ENCODE measurements at regions not wholly inside any gene's neighbourhood (a gene's known extent, or its start where the extent isn't known, plus 50 kb on each side); places are given as distances from the start of the nearest gene placed in this dataset.

DNA sequence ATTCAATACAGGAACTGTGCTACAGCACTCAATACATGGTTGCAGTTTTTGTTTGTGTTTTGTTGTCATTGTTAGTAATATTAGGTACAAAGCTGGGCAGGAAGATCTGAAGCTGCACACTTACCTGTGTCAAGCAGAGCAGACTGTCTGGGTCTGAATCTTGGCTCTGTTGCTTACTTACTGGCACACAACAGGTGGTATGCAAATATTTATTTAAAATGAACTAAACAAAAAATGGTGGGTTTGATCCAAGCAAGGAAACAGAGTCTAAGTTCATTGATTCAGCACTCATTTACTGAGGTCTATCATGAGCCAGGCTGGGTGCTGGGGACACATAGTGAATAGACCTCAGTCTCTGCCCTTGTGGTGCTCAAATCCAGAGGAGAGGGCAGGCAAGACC lies 230.4 kb downstream of the OMA1 start:
- no peak for TF ChIP-seq OSR1 (CRISPR knock-in tag; IDR thresholded peaks at IDR 0.05)
- TF ChIP-seq ARNTL (CRISPR knock-in tag; IDR thresholded peaks at IDR 0.05; ENCODE audit: borderline replicate concordance, low read depth), result no peak
- no peak for TF ChIP-seq CSDC2 (CRISPR knock-in tag; IDR thresholded peaks at IDR 0.05)
- no peak for ATAC-seq

DNA sequence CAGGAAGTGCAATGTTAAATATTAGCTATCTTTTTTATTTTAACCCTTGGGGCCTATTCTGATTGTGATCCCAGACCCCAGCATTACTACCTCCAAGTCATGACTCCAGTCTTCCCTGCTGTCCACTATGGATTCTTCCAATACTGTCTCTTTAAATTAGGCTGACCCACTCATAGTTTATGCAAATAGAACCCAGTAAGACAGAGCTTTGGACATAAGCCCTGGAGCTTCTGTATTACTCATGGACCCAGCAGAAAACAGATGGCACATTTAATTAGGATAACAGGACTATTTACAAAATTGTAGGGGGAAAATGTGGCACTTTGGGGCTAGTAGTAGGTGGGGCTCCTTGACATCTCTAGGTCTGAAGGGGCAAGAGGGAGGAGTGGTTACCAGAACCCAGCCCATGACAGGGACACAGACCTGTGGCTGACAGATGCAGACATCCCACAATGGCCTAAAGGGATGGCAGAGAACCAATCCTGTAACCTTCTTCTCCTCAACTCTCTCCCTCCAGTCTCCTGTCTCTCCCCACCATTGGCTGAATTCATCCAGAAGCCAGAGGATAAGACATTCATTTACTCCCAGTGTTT lies 233.5 kb downstream of the OMA1 start:
- ATAC-seq, result no peak
- TF ChIP-seq, protein P1, sequence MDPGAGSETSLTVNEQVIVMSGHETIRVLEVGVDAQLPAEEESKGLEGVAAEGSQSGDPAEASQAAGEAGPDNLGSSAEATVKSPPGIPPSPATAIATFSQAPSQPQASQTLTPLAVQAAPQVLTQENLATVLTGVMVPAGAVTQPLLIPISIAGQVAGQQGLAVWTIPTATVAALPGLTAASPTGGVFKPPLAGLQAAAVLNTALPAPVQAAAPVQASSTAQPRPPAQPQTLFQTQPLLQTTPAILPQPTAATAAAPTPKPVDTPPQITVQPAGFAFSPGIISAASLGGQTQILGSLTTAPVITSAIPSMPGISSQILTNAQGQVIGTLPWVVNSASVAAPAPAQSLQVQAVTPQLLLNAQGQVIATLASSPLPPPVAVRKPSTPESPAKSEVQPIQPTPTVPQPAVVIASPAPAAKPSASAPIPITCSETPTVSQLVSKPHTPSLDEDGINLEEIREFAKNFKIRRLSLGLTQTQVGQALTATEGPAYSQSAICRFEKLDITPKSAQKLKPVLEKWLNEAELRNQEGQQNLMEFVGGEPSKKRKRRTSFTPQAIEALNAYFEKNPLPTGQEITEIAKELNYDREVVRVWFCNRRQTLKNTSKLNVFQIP (CRISPR knock-in tag; IDR thresholded peaks at IDR 0.05; ENCODE audit: borderline replicate concordance, low read depth), result no peak
- TF ChIP-seq ARNTL (CRISPR knock-in tag; IDR thresholded peaks at IDR 0.05; ENCODE audit: borderline replicate concordance, low read depth) (no peak), ZNF70 (CRISPR knock-in tag; IDR thresholded peaks at IDR 0.05) (no peak), TOX (CRISPR knock-in tag; IDR thresholded peaks at IDR 0.05; ENCODE audit: borderline replicate concordance) (no peak), CSDC2 (CRISPR knock-in tag; IDR thresholded peaks at IDR 0.05) (no peak), TCF4 (CRISPR knock-in tag; IDR thresholded peaks at IDR 0.05; ENCODE audit: borderline replicate concordance) (no peak), ISL1 (CRISPR knock-in tag; IDR thresholded peaks at IDR 0.05) (no peak), BACH2 (CRISPR knock-in tag; IDR thresholded peaks at IDR 0.05; ENCODE audit: borderline replicate concordance) (no peak), PPARA (CRISPR knock-in tag; IDR thresholded peaks at IDR 0.05; ENCODE audit: borderline replicate concordance) (no peak), ZNF565 (CRISPR knock-in tag; conservative IDR thresholded peaks at IDR 0.05; ENCODE audit: low read depth) (no peak), ZFP30 (CRISPR knock-in tag; IDR thresholded peaks at IDR 0.05) (no peak), SNAI2 (CRISPR knock-in tag; IDR thresholded peaks at IDR 0.05) (no peak)
- TF ChIP-seq, protein P2, sequence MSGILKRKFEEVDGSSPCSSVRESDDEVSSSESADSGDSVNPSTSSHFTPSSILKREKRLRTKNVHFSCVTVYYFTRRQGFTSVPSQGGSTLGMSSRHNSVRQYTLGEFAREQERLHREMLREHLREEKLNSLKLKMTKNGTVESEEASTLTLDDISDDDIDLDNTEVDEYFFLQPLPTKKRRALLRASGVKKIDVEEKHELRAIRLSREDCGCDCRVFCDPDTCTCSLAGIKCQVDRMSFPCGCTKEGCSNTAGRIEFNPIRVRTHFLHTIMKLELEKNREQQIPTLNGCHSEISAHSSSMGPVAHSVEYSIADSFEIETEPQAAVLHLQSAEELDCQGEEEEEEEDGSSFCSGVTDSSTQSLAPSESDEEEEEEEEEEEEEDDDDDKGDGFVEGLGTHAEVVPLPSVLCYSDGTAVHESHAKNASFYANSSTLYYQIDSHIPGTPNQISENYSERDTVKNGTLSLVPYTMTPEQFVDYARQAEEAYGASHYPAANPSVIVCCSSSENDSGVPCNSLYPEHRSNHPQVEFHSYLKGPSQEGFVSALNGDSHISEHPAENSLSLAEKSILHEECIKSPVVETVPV (CRISPR knock-in tag; IDR thresholded peaks at IDR 0.05), result no peak
- TF ChIP-seq, protein P3, sequence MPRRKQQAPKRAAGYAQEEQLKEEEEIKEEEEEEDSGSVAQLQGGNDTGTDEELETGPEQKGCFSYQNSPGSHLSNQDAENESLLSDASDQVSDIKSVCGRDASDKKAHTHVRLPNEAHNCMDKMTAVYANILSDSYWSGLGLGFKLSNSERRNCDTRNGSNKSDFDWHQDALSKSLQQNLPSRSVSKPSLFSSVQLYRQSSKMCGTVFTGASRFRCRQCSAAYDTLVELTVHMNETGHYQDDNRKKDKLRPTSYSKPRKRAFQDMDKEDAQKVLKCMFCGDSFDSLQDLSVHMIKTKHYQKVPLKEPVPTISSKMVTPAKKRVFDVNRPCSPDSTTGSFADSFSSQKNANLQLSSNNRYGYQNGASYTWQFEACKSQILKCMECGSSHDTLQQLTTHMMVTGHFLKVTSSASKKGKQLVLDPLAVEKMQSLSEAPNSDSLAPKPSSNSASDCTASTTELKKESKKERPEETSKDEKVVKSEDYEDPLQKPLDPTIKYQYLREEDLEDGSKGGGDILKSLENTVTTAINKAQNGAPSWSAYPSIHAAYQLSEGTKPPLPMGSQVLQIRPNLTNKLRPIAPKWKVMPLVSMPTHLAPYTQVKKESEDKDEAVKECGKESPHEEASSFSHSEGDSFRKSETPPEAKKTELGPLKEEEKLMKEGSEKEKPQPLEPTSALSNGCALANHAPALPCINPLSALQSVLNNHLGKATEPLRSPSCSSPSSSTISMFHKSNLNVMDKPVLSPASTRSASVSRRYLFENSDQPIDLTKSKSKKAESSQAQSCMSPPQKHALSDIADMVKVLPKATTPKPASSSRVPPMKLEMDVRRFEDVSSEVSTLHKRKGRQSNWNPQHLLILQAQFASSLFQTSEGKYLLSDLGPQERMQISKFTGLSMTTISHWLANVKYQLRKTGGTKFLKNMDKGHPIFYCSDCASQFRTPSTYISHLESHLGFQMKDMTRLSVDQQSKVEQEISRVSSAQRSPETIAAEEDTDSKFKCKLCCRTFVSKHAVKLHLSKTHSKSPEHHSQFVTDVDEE (CRISPR knock-in tag; IDR thresholded peaks at IDR 0.05), result no peak

DNA sequence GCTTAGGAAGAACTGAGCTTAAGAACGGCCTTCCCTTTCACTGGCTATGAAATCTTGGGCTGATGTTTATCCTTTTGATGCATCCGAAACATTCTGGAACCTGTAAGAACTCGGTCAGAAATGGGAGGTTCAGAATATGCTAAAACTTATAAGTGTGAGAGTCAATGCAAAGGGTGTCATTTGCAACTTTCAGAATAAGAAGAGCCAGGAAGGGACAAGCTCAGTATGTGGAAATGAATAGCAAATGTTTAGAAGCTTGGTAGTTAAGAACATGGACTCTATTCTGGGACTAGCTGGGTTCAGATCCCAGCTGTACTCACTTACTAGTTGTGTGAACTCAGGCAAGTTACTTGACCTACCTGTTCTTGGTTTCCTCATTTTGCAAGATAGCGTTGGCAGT lies 234.1 kb downstream of the OMA1 start:
- ATAC-seq, result no peak
- TF ChIP-seq, protein P4, sequence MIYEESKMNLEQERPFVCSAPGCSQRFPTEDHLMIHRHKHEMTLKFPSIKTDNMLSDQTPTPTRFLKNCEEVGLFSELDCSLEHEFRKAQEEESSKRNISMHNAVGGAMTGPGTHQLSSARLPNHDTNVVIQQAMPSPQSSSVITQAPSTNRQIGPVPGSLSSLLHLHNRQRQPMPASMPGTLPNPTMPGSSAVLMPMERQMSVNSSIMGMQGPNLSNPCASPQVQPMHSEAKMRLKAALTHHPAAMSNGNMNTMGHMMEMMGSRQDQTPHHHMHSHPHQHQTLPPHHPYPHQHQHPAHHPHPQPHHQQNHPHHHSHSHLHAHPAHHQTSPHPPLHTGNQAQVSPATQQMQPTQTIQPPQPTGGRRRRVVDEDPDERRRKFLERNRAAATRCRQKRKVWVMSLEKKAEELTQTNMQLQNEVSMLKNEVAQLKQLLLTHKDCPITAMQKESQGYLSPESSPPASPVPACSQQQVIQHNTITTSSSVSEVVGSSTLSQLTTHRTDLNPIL (CRISPR knock-in tag; IDR thresholded peaks at IDR 0.05; ENCODE audit: low read depth), result no peak
- TF ChIP-seq, protein P2 (CRISPR knock-in tag; IDR thresholded peaks at IDR 0.05), result no peak
- TF ChIP-seq GLIS3 (CRISPR knock-in tag; IDR thresholded peaks at IDR 0.05) (no peak), ZFP3 (CRISPR knock-in tag; IDR thresholded peaks at IDR 0.05) (no peak), OSR1 (CRISPR knock-in tag; IDR thresholded peaks at IDR 0.05) (no peak), BACH2 (CRISPR knock-in tag; IDR thresholded peaks at IDR 0.05; ENCODE audit: borderline replicate concordance) (no peak), SNAI2 (CRISPR knock-in tag; IDR thresholded peaks at IDR 0.05) (no peak), TOX (CRISPR knock-in tag; IDR thresholded peaks at IDR 0.05; ENCODE audit: borderline replicate concordance) (no peak), RARB (CRISPR knock-in tag; IDR thresholded peaks at IDR 0.05) (no peak), ISL1 (CRISPR knock-in tag; IDR thresholded peaks at IDR 0.05) (no peak), PPARA (CRISPR knock-in tag; IDR thresholded peaks at IDR 0.05; ENCODE audit: borderline replicate concordance) (no peak)
- TF ChIP-seq, protein P1 (CRISPR knock-in tag; IDR thresholded peaks at IDR 0.05; ENCODE audit: borderline replicate concordance, low read depth), result no peak
- TF ChIP-seq, protein P3 (CRISPR knock-in tag; IDR thresholded peaks at IDR 0.05), result no peak
